Fibroblast of pulmonary artery (primary cell): ENCODE measurements at regions not wholly inside any gene's neighbourhood (a gene's known extent, or its start where the extent isn't known, plus 50 kb on each side); places are given as distances from the start of the nearest gene placed in this dataset.
"Not testable (repeated sequence)": the region's sequence is repeated elsewhere in the genome, so short reads cannot be mapped to it uniquely, and the experiment has no call there.

Experiments used
- DNase-seq: peaks from one replicate; pipeline ENCODE4 v3.0.0-alpha.2; 2010; ENCODE audit warnings: low read depth
- H3K4me3 ChIP-seq: replicated peaks from 2 replicates; pipeline ENCODE4 v1.5.1; 2011; ENCODE audit warnings: low read depth, mild to moderate bottlenecking, control low read depth, low read length, moderate library complexity
- CTCF ChIP-seq: IDR thresholded peaks from 2 replicates; pipeline ENCODE4 v1.5.1; 2011; ENCODE audit warnings: mild to moderate bottlenecking, control low read depth, low read length, inconsistent platforms; ENCODE audit errors: missing control alignments

- no peak overlapping the region for H3K4me3 ChIP-seq
- TF ChIP-seq CTCF: no peak
- DNase-seq: no peak
These were observed 418.6 kb downstream of the PIK3C3 start for GRCh38 chr18:42373584-42373983.

- TF ChIP-seq CTCF: no peak
- H3K4me3 ChIP-seq: no peak overlapping the region
- no peak for DNase-seq
These were observed 419.9 kb downstream of the PIK3C3 start for GRCh38 chr18:42374961-42375360.

GRCh38 chr18:42378854-42379253 lies 423.8 kb downstream of the PIK3C3 start:
- not testable (repeated sequence) for H3K4me3 ChIP-seq, DNase-seq

- not testable (repeated sequence) for DNase-seq, H3K4me3 ChIP-seq
These were observed 426.2 kb downstream of the PIK3C3 start for GRCh38 chr18:42381236-42381635.

GRCh38 chr18:42392416-42392815 lies 437.4 kb downstream of the PIK3C3 start:
- DNase-seq: no peak
- no peak overlapping the region for H3K4me3 ChIP-seq
- no peak for TF ChIP-seq CTCF

- no peak for DNase-seq
- no peak for TF ChIP-seq CTCF
- H3K4me3 ChIP-seq: no peak overlapping the region
These were observed 437.9 kb downstream of the PIK3C3 start for GRCh38 chr18:42392926-42393325.

- no peak for DNase-seq
- TF ChIP-seq CTCF: no peak
- no peak overlapping the region for H3K4me3 ChIP-seq
These were observed 439.2 kb downstream of the PIK3C3 start for GRCh38 chr18:42394238-42394637.

- TF ChIP-seq CTCF: no peak
- DNase-seq: no peak
- H3K4me3 ChIP-seq: no peak overlapping the region
These were observed 446.2 kb downstream of the PIK3C3 start for GRCh38 chr18:42401131-42401673.
